ENCODE measurements at regions not wholly inside any gene's neighbourhood (a gene's known extent, or its start where the extent isn't known, plus 50 kb on each side); places are given as distances from the start of the nearest gene placed in this dataset.

GRCh38 chr7:132666071-132666773 is 90.0 kb upstream of the PLXNA4 start:
- no peak for TF ChIP-seq MAX (IDR thresholded peaks at IDR 0.05)
- no peak for TF ChIP-seq SP1 (IDR thresholded peaks at IDR 0.05; ENCODE audit: low read depth)
- no peak for TF ChIP-seq CTCF (IDR thresholded peaks at IDR 0.05 in 2 of 3, conservative IDR thresholded peaks at IDR 0.05 in 1 of 3; ENCODE audit: borderline replicate concordance in 1 of 3, insufficient read depth in 1 of 3, low read depth in 2 of 3, low read length in 2 of 3)
- TF ChIP-seq ATF3 (IDR thresholded peaks at IDR 0.05), result no peak
- no peak for TF ChIP-seq TCF7L2 (IDR thresholded peaks at IDR 0.05; ENCODE audit: borderline replicate concordance, extremely low read depth, insufficient read depth, insufficient read length)
- no peak for TF ChIP-seq POLR2AphosphoS5 (IDR thresholded peaks at IDR 0.05; ENCODE audit: low read depth, low read length)
- no peak for TF ChIP-seq ZBTB33 (IDR thresholded peaks at IDR 0.05; ENCODE audit: extremely low read depth, insufficient replicate concordance, low read length)
